ENCODE measurements at regions not wholly inside any gene's neighbourhood (a gene's known extent, or its start where the extent isn't known, plus 50 kb on each side); places are given as distances from the start of the nearest gene placed in this dataset.
A peak's percentile ranks its signal among the peaks of the same experiment; 100 is the strongest.

DNA sequence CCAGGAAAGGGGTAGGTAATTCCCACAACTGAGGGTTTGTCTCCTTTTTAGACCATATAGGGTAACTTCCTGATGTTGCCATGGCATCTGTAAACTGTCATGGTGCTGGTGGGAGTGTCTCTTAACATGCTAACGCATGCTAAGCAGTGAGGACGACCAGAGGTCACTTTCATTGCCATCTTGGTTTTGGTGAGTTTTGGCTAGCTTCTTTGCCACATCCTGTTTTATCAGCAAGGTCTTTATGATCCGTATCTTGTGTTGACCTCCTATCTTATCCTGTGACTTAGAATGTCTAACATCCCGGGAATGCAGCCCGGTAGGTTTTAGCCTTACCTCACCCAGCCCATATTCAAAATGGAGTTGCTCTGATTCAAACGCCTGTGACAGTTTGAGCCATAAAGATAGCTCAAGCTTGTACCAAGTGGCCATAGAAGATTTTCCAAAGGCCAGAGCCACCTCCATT is 176.0 kb upstream of the NAMPT start:
- TF ChIP-seq JUND (IDR thresholded peaks at IDR 0.05) (peak; percentile 35; the same call in 1 of the 2 replicates), SP1 (IDR thresholded peaks at IDR 0.05; ENCODE audit: low read depth) (peak; percentile 42; the same call in 1 of the 2 replicates)

All from HCT116 (cell line).